BE2C (cell line): ENCODE measurements at regions not wholly inside any gene's neighbourhood (a gene's known extent, or its start where the extent isn't known, plus 50 kb on each side); places are given as distances from the start of the nearest gene placed in this dataset.
"Not testable (repeated sequence)": the region's sequence is repeated elsewhere in the genome, so short reads cannot be mapped to it uniquely, and the experiment has no call there.

Experiments used
- DNase-seq: peaks from one replicate; pipeline ENCODE4 v3.0.0-alpha.2; 2020
- H3K27me3 ChIP-seq: fragments of 250-450 bp; sonication (Bioruptor Pico); 2 replicates; pipeline ENCODE4 v1.5.1; 2020; ENCODE audit warnings: mild to moderate bottlenecking
- H3K36me3 ChIP-seq: fragments of 250-450 bp; sonication (Bioruptor Pico); 2 replicates; pipeline ENCODE4 v1.5.1; 2020; ENCODE audit warnings: mild to moderate bottlenecking
- H3K4me1 ChIP-seq: fragments of 250-450 bp; sonication (Bioruptor Pico); 2 replicates; pipeline ENCODE4 v1.5.1; 2020
- H3K4me3 ChIP-seq: 2 replicates; pipeline ENCODE4 v1.5.1; 2011; ENCODE audit warnings: low read depth, low read length
- H3K9me3 ChIP-seq: fragments of 250-450 bp; sonication (Bioruptor Pico); 2 replicates; pipeline ENCODE4 v1.5.1; 2020
- TF ChIP-seq, protein P1 (sequence below): IDR thresholded peaks from 2 replicates; pipeline ENCODE4 v1.5.1; 2012; ENCODE audit warnings: mild to moderate bottlenecking, low read depth, low read length

- H3K9me3 ChIP-seq: no peaks in the 10 kb centered on the region
- TF ChIP-seq, protein P1, sequence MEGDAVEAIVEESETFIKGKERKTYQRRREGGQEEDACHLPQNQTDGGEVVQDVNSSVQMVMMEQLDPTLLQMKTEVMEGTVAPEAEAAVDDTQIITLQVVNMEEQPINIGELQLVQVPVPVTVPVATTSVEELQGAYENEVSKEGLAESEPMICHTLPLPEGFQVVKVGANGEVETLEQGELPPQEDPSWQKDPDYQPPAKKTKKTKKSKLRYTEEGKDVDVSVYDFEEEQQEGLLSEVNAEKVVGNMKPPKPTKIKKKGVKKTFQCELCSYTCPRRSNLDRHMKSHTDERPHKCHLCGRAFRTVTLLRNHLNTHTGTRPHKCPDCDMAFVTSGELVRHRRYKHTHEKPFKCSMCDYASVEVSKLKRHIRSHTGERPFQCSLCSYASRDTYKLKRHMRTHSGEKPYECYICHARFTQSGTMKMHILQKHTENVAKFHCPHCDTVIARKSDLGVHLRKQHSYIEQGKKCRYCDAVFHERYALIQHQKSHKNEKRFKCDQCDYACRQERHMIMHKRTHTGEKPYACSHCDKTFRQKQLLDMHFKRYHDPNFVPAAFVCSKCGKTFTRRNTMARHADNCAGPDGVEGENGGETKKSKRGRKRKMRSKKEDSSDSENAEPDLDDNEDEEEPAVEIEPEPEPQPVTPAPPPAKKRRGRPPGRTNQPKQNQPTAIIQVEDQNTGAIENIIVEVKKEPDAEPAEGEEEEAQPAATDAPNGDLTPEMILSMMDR: no peak
- no peaks in the 10 kb centered on the region for H3K36me3 ChIP-seq
- H3K4me3 ChIP-seq: no peak overlapping the region
- DNase-seq: no peak
- peaks cover 11% of the 10 kb centered on the region for H3K27me3 ChIP-seq
- 0 out of 2 replicates have a peak, but pooled peaks cover 5% of the 10 kb centered on the region for H3K4me1 ChIP-seq
These were observed 386.1 kb upstream of the PODXL start for GRCh38 chr7:131942287-131943150.

DNA sequence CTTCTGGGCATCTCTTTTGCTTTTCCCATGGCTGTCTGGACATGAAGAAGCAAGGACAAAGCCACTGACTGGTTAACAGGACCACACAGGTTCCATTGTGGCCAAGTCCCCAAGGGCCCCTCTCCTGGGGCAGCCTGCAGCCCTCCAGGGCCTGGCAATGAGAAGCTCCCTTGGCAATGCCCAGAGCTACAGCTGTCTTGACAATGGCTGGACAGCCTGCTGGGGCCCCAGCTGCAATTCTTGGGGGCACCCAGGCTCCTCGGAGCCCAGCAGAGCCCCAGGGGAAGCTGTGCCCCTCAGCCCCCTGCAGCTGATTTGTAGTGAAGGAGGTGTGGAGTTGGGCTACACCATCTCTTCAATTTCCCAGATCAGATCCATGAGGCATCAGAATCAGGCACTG, 384.9 kb upstream of the PODXL start:
- H3K4me1 ChIP-seq: 0 out of 2 replicates have a peak, but pooled peaks cover 5% of the 10 kb centered on the region
- TF ChIP-seq, protein P1: no peak
- H3K4me3 ChIP-seq: no peak overlapping the region
- H3K27me3 ChIP-seq: peaks cover 11% of the 10 kb centered on the region
- DNase-seq: no peak
- H3K9me3 ChIP-seq: no peaks in the 10 kb centered on the region
- H3K36me3 ChIP-seq: no peaks in the 10 kb centered on the region

DNA sequence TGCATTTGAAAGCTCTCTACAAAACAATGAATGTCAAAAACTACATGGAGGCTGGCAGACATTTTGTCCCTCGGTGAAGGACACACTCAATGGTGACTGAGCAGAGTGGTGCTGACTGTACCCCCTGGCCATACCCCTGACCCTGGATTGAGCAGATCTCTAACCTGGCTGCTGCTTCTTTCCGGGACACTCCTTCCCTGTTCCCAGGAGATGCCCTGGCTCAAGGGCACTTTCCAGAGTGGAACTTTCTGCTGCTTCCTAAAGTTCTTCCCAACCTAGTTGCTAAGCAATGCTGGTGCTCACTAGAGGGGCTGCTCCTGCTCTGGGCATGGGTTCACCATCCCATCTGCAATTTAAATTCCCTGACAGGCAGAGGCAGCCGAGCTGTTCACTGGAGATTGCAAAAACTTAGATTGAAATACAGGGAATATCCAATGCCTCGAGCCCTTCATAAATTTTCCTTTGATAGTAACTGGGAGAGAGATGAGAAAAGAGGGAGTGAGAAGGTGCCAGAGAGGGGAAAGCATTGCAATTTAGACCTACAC, 384.3 kb upstream of the PODXL start:
- no peak for DNase-seq
- H3K36me3 ChIP-seq: no peaks in the 10 kb centered on the region
- H3K4me3 ChIP-seq: no peak overlapping the region
- H3K27me3 ChIP-seq: peaks cover 11% of the 10 kb centered on the region
- H3K4me1 ChIP-seq: 0 out of 2 replicates have a peak, but pooled peaks cover 3% of the 10 kb centered on the region
- H3K9me3 ChIP-seq: no peaks in the 10 kb centered on the region
- TF ChIP-seq, protein P1: no peak

GRCh38 chr7:131938788-131939187, 382.4 kb upstream of the PODXL start:
- not testable (repeated sequence) for DNase-seq, H3K9me3 ChIP-seq, H3K4me1 ChIP-seq, H3K4me3 ChIP-seq, H3K36me3 ChIP-seq, H3K27me3 ChIP-seq

DNA sequence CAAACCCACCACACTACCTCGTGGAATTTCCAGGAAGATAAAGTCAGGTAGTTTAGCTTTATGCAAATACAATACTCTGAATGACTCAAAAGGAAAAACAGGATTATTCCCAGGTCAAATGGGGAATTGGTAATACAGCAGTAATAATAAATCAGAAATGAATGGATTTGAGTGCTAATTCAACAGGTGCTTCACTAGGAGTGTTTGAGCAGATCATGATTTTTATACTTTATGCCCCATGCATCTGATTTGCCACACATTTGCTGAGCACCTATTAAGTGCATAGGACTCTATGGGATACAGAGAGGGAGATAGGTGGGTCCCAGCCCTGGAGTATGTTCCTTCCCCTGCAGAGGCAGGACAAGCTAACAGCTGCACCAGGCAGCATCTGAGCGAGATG, 381.4 kb upstream of the PODXL start:
- no peaks in the 10 kb centered on the region for H3K36me3 ChIP-seq

DNA sequence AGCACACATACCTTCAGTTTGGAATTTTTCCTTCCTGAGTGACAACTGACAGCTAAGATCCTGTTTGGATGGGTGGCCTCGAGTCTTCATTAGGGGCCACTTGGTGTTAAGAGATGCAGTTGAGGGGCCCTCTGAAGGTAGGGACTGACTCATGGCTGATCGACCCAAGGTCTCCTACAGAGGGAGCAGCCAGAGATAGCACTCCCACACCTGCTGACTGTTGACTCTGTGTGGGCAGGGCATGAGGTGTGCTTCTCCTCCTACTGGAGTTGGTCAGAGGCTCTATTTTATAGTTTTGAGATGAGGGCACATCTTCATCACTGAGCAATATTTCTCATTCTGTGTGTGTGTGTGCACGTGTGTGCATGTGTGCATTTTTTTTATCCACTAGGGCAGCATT, 378.8 kb upstream of the PODXL start:
- no peak for DNase-seq
- Histone ChIP-seq H3K9me3 (no peaks in the 10 kb centered on the region), H3K27me3 (peaks cover 4% of the 10 kb centered on the region; the same call in 1 of the 2 replicates), H3K36me3 (no peaks in the 10 kb centered on the region), H3K4me3 (no peak overlapping the region), H3K4me1 (no peaks in the 10 kb centered on the region)
- TF ChIP-seq, protein P1: no peak

More for the DNA sequence above, 381.4 kb upstream of the PODXL start:
- Histone ChIP-seq H3K9me3 (no peaks in the 10 kb centered on the region), H3K4me3 (no peak overlapping the region), H3K27me3 (no peaks in the 10 kb centered on the region), H3K4me1 (no peaks in the 10 kb centered on the region)
- no peak for DNase-seq
- TF ChIP-seq, protein P1: no peak
